GM18511 (cell line): ENCODE measurements at regions not wholly inside any gene's neighbourhood (a gene's known extent, or its start where the extent isn't known, plus 50 kb on each side); places are given as distances from the start of the nearest gene placed in this dataset.
"Not testable (repeated sequence)": the region's sequence is repeated elsewhere in the genome, so short reads cannot be mapped to it uniquely, and the experiment has no call there.

Experiments
- ATAC-seq: cut with Tn5 transposase; IDR thresholded peaks from one replicate; pipeline ENCODE4 v1.9.1; 2021; ENCODE audit warnings: mild to moderate bottlenecking, moderate library complexity; ENCODE audit not compliant: unreplicated experiment

DNA sequence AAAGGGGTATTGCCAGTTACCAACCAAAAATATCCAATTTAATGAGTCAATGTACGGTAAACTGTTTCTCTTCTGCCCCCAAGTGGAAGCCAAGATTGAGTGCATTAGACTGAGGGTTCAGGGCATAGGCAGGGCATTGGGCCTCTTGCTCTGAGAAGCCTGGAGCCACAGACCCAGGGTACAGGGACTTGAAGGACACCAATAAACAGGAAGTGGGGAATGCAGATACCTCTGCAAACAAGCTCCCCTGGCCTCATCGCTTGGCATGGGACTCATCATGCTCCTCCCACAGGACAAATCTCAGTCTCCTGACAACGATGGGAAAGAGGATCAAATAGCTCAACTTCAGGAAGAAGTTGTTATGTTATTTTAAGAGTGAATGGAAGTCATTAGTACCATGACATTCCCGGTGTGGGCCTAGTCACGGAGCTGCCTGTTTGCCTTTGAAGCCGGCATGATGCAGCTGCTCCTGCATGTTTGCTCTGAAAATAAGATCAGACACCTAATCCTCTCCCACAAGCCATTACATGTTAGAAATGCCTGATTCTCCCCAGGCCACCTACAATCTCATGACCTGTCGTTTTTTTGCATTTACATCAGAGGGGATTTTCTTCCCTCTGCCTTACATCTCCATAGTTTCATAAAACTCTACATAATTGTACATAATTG lies 224.2 kb downstream of the RCHY1 start:
- ATAC-seq: peak; percentile 87

DNA sequence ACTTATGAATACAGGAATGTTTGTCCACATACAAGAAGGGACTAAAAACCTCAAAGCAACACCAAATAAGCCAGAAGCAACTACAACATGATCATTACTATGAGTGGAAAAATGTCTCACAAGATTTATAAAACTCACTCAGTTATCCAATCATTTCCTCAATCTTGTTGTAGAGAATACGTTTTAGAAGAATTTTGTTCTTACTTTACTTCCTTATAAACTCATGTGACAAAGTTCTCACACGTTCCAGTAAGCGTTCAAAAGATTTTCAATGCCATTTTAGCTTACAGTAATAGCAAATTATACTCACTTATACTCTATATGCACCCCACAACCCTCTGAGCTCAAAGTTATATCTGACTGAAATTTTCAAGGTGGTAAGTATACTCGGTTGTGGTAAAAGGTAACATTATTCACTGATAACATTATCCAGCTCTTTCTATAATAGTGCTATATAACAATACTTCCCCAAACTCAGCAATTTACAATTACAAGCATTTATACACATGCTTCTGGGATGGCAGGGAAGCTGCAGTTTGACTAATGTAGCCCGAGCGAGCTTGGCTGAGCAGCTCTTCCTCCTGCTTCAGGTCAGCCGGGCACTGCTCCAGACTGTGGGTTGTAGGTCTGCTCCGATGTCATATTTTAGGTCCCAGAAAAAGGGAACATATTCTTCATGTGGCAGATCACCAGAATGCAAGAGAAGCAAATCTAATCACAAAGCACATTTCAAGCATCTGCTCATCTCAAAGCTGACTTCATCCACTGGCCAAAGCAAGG lies 226.3 kb downstream of the RCHY1 start:
- no peak for ATAC-seq

- ATAC-seq: no peak
Measured at GRCh38 chr4:75285837-75286236, 228.4 kb downstream of the RCHY1 start.

DNA sequence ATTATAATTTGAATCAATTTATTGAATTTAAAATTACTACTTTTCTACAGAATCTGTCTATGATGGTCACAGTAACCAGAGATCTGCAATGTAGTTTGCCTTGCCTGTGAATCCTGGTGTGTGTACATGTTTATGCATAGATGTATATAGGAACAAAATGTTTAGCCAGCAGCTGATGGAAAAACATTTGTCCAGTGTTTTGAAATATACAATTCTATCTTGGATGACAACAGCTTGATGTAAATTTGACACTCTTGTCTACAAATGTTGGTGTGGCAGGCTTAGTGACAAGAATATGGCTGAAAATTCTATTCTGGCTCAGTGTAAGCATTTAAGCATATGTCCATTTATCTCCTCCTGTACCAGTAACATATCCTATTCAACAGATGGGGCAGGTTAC lies 229.4 kb downstream of the RCHY1 start:
- ATAC-seq: no peak

DNA sequence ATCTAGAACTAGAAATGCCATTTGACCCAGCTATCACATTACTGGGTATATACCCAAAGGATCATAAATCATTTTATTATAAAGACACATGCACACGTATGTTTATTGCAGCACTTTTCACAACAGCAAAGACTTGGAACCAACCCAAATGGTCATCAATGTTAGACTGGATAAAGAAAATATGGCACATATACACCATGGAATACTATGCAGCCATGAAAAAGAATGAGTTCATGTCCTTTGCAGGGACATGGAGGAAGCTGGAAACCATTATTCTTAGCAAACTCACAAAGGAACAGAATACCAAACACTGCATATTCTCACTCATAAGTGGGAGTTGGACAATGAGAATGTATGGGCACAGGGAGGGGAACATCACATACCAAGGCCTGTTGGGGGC lies 233.7 kb downstream of the RCHY1 start:
- not testable (repeated sequence) for ATAC-seq

DNA sequence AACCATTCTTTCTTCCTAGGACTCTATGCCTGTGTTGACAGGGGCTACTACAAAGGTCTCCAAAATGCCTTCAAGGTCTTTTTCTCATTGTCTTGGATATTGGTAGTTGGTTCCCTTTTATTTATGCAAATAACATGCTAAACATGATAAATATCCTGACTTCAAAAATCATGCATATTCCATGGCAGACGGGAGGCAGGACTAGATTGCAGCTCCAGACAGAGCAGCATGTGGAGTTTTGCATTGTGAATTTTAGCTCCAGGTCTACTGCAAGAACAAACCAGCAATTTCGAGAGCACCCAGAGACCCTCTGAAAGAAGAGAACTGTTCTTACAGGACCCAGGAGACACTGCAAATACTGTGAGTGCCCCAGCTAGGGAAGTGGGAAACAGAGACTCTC lies 254.9 kb downstream of the RCHY1 start:
- ATAC-seq: no peak

DNA sequence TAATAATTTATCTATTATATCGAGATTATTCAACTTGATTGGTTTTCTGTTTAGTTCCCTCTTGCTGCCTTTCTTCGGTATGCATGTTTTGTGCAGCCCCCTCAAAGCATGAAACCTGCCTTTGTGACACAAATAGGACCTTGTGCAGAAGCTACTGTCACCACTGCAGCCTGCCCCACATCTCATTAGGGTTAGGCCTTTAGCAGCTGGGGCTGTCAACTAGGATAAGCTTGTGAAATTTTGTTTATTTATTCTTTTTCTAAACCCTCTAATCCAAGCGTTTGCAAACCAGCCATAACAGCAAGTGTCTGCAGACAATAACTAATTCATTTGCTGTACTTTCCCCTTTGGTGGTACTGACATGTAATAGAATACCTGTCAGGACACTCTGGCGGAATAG lies 258.9 kb downstream of the RCHY1 start:
- no peak for ATAC-seq

- no peak for ATAC-seq
Measured at GRCh38 chr4:75254745-75255144, 259.5 kb downstream of the RCHY1 start.

DNA sequence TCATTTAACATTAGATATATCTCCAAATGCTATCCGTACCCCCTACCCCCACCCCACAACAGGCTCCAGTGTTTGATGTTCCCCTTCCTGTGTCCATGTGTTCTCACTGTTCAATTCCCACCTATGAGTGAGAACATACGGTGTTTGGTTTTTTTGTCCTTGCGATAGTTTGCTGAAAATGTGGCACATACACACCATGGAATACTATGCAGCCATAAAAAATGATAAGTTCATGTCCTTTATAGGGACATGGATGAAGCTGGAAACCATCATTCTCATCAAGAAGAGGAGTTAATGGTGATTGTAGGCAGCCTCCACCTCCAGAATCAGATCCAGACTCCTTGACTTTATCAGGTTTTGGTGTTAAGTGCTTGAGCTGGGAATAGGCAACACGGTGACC lies 261.1 kb downstream of the RCHY1 start:
- ATAC-seq: not testable (repeated sequence)

DNA sequence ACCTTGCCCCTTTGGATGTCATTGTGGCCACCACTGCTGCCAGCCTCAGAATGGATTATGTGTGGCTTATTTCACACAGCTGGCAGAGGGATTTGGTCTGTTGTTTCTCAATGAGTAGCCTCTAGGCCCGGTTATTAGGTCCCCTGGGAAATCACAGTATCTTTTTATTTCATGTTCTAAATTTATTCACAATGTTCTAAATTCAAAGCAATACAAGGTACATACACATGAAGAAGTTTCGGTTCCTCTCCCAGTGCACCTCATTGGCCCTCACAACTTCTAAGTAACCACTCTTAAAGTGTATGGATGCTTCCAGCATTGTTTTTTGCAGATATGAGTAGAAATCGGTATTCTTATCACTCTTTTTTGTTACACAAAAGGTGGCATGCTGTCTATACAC lies 262.7 kb downstream of the RCHY1 start:
- peak; percentile 97 for ATAC-seq

DNA sequence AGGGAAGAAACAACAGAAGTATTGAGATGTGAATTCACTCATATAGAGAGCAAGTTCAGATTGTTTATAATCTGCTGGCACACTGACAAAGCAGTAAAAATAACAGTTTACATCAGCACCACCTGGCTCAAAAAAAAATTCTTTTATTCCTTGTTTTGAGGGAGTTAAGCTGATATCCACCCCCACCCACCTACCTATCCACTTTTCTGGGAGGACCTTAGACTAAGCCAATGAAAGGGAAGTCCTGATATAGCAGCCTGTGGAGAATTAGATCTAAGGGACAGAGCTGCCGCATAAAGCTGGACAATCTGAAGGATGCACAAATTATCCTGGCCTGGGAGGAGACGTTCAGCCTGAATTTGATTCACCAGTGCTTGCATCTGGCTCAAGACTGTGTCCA lies 264.5 kb downstream of the RCHY1 start:
- no peak for ATAC-seq

GRCh38 chr4:75248770-75249407 lies 265.3 kb downstream of the RCHY1 start:
- no peak for ATAC-seq

GRCh38 chr4:75244325-75244724 lies 269.9 kb downstream of the RCHY1 start:
- ATAC-seq: no peak

DNA sequence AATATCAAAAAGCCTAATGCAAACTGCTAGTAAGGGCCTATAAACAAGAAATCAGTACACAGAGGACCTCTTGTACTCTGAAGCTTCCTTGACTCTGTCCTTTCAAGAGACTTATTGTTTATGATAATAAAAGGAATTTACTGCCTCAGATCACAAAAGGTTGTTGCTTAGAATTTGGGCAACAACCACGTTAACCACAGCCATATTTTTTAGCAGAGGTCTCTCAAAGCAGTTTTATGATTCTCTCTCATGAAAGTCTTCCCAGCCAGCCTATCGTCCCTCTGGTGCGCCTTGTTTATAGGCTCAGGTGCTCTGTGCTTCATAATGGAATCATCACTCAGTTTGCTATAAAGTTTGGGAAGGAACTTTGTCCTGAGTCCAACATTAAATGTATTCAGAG lies 270.6 kb downstream of the RCHY1 start:
- ATAC-seq: no peak

GRCh38 chr4:75235359-75235951 lies 278.7 kb downstream of the RCHY1 start:
- ATAC-seq: peak; percentile 99

DNA sequence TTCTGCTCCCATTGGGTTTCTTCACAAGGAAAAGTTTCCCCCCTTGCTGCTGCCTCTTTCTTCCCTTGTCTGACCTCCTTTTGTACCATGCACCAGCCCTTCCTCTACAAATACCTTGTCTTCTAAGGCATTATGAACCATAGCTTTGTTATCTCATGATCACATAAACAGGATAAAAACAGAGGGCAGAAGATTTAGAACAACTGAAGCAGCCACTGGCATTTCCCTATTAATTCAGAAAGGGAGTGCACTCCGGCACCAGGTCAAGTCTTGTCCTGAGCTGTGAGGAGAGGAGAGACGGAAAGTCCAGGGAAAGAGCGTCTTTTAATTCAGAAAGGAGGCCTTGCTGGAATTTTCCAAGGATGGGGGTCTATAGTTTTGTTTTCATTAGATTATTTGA lies 281.7 kb downstream of the RCHY1 start:
- no peak for ATAC-seq

- ATAC-seq: peak; percentile 86
Measured at GRCh38 chr4:75229806-75230570, 284.2 kb downstream of the RCHY1 start.

GRCh38 chr4:75213480-75213879 lies 280.6 kb downstream of the PARM1 start:
- ATAC-seq: no peak

DNA sequence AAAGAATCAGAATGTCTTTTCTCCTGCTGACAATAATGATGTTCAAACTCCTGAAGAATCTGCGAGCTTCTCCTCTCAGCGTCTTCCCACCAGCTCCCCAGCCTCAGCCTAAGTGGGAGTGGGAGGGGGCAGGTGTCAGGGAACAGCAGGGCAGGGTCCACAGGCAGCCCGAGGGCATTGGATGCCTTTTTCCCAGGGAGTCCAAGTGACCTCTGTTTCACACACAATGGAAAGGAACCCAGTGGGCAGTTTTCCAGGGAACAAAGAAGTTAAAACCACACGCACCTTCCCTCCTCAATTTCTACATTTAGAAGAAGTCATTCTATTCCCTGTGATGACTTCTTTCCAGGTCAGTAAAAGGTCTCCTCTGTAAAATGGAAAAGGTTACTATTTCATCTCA lies 278.5 kb downstream of the PARM1 start:
- no peak for ATAC-seq

GRCh38 chr4:75207902-75208301 lies 275.0 kb downstream of the PARM1 start:
- ATAC-seq: no peak

- no peak for ATAC-seq
Measured at GRCh38 chr4:75195111-75195510, 262.2 kb downstream of the PARM1 start.
